CD4-positive, alpha-beta T cell treated with Interleukin-17A for 4 hours (primary cell): ENCODE measurements at regions not wholly inside any gene's neighbourhood (a gene's known extent, or its start where the extent isn't known, plus 50 kb on each side); places are given as distances from the start of the nearest gene placed in this dataset.
"Not testable (repeated sequence)": the region's sequence is repeated elsewhere in the genome, so short reads cannot be mapped to it uniquely, and the experiment has no call there.

Source experiments
- DNase-seq: peaks from one replicate; pipeline ENCODE4 v3.0.0-alpha.2; 2020; ENCODE audit warnings: mixed read lengths

- not testable (repeated sequence) for DNase-seq
These were observed 332.9 kb upstream of the TMC3 start for GRCh38 chr15:81706816-81707346.

- DNase-seq, result not testable (repeated sequence)
These were observed 331.7 kb upstream of the TMC3 start for GRCh38 chr15:81705727-81706126.

DNA sequence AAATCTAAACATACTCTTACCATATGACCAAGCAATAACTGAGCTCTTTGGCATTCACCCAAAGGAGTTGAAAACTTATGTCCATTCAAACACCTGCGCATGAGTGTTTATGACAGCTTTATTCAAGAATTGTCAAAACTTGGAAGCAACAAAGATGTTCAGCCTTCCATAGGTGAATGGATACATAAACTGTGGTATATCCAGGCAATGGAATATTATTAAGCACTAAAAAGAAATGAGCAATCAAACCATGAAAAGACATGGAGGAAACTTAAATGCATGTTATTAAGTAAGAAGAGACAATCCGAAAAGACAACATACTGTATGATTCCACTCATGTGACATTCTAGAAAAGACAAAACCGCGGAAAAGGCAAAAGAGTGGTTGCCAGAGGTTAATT lies 312.0 kb upstream of the TMC3 start:
- no peak for DNase-seq

- DNase-seq, result no peak
These were observed 311.2 kb upstream of the TMC3 start for GRCh38 chr15:81685237-81685636.

DNA sequence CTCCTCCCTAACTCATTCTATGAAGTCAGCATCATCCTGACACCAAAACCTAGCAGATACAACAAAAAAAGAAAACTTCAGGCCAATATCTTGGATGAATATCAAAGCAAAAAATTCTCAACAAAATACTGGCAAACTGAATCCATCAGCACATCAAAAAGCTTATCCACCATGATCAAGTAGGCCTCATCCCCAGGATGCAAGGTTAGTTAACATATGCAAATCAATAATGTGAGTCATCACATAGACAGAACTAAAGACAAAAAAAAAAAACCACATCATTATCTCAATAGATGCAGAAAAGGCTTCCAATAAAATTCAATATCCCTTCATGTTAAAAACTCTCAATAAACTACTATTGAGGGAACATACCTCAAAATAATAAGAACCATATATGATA lies 306.8 kb upstream of the TMC3 start:
- no peak for DNase-seq

DNA sequence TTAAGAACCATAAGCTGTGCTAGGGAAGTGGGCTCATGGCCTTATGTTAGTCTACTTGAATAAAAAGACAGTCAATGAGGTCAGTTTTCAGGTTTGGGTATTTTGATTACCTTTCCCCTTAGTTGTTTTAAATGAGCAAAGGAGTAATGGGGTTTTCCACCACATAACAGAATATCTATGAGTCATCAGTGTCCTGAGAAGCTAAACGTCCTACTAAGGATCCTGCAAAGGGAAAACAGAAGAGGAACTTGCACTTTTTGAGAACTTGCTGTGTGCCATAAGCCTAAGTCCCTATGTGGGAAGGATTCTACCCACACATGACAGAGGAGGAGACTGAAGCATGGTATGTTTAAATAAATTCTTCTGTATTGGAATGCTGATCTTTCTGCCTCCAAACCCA lies 292.8 kb upstream of the TMC3 start:
- no peak for DNase-seq

DNA sequence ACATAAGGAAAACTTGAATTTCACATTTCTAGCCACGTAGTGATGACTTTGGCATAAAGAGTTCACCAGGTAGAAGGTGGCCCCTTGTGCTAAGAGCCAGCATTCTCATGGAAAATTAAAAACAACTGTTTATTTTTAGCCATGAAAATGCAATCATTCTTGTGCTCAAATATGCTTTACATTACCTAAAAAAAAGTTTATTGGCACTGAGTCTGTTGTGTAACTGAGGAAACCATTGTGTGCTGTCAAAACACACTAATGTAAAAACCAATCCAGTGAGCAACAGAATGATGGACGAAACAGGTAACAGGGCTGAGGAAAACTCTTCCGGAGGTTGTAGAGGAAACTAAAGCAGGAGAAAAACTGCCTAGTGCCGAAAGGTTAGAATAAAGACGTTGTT lies 287.0 kb upstream of the TMC3 start:
- DNase-seq, result no peak

DNA sequence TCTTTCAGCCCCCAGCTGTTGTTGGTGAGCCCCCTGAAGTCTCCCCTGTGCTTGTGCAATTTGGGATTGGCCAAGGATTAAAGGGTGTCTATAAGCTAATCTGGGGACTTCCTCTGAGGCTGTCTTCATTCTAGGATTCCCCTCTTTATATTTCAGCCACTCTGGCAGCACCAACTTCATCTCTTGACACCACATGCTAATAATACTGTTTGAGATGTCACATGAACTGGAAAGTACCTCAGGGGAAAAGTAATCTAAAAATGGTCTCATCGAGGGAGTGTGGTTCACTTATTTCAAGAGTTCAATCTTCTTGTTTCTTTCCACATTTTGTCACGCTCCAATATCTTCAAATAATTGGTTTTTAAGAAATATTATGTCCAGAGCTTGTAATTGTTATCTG lies 279.2 kb upstream of the TMC3 start:
- no peak for DNase-seq

GRCh38 chr15:81645470-81645869 lies 271.5 kb upstream of the TMC3 start:
- no peak for DNase-seq

DNA sequence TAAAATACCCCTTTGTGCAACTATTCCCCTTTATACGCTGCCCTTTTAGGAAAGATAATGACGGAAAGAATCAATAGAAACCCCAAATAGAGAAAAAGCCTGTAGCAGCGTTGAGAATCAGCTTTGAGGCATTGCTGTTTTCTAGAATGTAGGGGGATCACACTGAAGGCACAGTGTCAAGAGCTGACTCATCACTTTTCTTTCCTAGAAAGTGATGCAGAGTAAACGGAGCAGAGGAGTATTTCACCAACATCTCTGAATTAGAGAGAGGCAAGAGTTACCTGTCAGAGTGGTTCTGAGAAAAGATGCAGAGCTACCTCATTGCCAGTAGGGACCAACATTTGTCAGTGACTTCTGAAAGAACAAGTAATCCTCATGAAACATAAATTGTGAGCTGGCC lies 269.8 kb upstream of the TMC3 start:
- no peak for DNase-seq

- no peak for DNase-seq
These were observed 268.5 kb upstream of the TMC3 start for GRCh38 chr15:81642451-81642990.

DNA sequence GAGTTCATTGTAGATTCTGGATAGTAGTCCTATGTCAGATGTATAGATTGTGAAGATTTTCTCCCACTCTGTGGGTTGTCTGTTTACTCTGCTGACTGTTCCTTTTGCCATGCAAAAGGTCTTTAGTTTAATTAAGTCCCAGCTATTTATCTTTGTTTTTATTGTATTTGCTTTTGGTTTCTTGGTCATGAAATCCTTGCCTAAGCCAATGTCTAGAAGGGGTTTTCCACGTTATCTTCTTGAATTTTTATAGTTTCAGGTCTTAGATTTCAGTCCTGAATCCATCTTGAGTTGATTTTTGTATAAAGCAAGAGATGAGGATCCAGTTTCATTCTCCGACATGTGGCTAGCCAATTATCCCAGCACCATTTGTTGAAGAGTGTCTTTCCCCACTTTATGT lies 262.1 kb upstream of the TMC3 start:
- DNase-seq, result not testable (repeated sequence)

- no peak for DNase-seq
These were observed 259.9 kb upstream of the TMC3 start for GRCh38 chr15:81633889-81634288.

DNA sequence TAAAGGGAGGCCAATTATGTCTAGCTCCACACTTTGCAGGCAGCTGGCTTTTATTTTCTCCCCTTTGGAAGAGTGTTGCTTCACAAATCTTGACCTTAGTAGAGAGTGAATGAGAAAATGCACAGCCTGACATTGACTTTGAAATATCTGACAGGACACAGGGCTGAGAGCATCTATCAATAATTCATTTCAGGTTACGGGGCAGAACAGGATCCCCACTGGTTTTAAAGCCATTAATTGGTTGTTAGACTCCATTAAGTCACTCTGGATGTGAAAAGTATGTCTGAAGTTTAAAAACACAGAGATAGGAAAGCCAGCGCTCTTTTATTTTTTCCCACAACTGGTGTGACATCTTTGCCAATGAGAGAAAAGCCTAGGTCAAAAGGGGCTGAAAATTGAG lies 251.9 kb upstream of the TMC3 start:
- DNase-seq, result no peak

GRCh38 chr15:81619002-81619401 lies 245.0 kb upstream of the TMC3 start:
- no peak for DNase-seq

GRCh38 chr15:81612631-81613030 lies 238.6 kb upstream of the TMC3 start:
- DNase-seq, result no peak

GRCh38 chr15:81611679-81612078 lies 237.7 kb upstream of the TMC3 start:
- no peak for DNase-seq

DNA sequence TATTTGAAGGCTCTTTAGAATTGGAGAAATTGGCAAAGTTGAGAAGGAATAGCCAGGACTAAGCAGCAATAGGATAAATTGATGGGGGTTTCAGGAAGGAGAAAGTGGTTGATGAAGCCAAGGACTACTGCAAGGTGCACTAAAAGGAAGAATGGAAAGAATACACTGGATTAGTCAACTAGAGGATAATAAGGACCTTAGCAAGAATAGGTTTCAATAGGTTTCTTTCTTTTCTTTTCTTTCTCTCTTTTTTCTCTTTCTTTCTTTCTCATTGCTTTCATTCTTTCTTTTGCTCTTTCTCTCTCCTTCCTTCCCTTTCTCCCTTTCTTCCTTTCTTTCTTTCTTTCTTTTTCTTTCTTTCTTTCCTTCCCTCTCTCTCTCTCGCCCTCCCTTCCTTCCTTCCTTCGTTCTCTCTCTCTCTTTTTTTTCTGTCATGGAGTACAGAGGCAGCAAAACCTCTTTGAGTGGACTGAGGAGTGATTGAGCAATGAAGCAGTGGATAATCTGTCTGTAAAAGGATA lies 234.4 kb upstream of the TMC3 start:
- no peak for DNase-seq

GRCh38 chr15:81604713-81605112 lies 230.7 kb upstream of the TMC3 start:
- DNase-seq, result no peak

DNA sequence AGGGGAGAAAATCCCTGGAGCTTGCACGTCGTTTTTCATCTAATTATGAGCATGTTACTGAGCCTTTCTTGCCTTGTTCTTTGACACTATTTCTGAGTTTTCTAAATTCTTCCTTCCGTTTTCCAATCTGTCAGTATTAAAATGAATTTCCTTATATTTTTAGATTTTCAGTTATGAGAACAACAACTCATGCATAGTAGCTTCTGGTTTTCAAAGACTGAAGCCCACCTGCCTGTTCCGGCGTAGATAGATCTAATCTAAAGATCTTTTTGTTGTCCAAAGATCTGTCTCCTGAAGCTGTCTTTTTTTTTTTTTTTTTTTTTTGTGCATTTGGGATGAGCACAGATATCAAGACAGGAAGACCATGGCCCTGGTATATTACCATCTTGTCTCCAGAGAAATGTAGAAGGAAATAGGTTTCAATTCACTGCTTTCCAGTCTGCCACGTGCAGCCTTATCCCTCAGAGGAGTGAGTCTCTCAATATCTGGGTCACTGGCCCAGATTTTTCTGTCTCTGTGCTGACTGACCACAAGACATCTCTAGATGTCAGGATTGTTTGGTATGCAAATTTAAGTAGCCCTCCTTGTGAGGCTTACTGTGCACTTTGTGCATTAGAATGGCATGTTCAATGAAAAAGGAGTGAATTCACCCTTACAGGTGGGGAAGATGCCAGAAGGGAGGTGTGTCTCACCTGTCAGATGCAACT lies 222.3 kb upstream of the TMC3 start:
- no peak for DNase-seq

GRCh38 chr15:81595752-81596151 lies 221.7 kb upstream of the TMC3 start:
- DNase-seq, result no peak

GRCh38 chr15:81589671-81590070 lies 215.7 kb upstream of the TMC3 start:
- DNase-seq, result no peak

DNA sequence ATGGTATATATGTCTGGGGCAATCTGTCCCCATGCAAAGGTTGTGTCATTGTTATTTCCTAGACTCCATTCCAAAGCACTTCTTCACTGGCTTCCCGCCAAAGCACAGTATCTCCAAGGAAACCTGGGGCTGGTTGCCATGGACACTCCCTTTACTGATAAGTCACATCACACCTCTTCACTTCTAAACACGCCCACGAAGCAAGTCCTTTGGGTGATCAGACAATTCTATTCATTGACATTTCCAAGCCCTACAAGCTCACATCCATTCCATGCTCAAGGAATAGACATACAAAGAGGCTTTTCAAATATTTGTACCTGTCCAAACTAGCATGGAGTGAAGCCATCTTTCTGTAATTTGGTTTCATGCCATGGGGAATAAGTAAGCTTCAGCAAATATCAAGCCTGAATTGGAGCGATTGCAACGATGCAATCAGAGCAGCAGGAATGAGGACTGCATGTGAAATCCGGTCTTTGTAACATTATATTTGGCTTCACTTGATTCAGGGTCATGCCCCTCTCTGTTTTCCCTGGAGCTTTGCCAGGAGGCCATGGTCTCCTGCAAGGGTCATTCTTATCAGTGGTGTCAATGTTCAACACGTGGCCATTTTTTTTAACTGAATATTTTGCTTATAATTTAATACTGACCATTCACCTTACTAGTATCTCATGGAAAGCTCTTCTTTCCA lies 201.6 kb upstream of the TMC3 start:
- no peak for DNase-seq
